GM11168 (cell line): ENCODE measurements at regions not wholly inside any gene's neighbourhood (a gene's known extent, or its start where the extent isn't known, plus 50 kb on each side); places are given as distances from the start of the nearest gene placed in this dataset.

Source experiments
- in situ Hi-C: fragments of 300-500 bp; cut with MboI; formaldehyde crosslinking; loops from one replicate; pipeline ENCODE4 v1.12.0; 2022; ENCODE audit warnings: low sequenced_read_pairs; ENCODE audit not compliant: unreplicated experiment

GRCh38 chr16:9534759-9535158 lies 443.3 kb downstream of the HAPSTR1 start:
- in situ Hi-C loops, result no loop called here

GRCh38 chr16:9536905-9537304 lies 445.5 kb downstream of the HAPSTR1 start:
- in situ Hi-C loops, result no loop called here

GRCh38 chr16:9539346-9539745 lies 447.9 kb downstream of the HAPSTR1 start:
- in situ Hi-C loops, result no loop called here

- in situ Hi-C loops, result no loop called here
Observed at GRCh38 chr16:9541723-9542122, 450.3 kb downstream of the HAPSTR1 start.

GRCh38 chr16:9542165-9542755 lies 450.8 kb downstream of the HAPSTR1 start:
- in situ Hi-C loops, result no loop called here

- in situ Hi-C loops, result no loop called here
Observed at GRCh38 chr16:9545522-9546437, 454.3 kb downstream of the HAPSTR1 start.

- in situ Hi-C loops, result no loop called here
Observed at GRCh38 chr16:9546438-9546786, 455.0 kb downstream of the HAPSTR1 start.

GRCh38 chr16:9549487-9549886 lies 458.0 kb downstream of the HAPSTR1 start:
- in situ Hi-C loops, result no loop called here

GRCh38 chr16:9555051-9555450 lies 463.6 kb downstream of the HAPSTR1 start:
- in situ Hi-C loops, result no loop called here

GRCh38 chr16:9556949-9557665 lies 465.7 kb downstream of the HAPSTR1 start:
- in situ Hi-C loops, result no loop called here

GRCh38 chr16:9557713-9558112 lies 466.3 kb downstream of the HAPSTR1 start:
- in situ Hi-C loops, result no loop called here

- in situ Hi-C loops, result no loop called here
Observed at GRCh38 chr16:9566099-9566498, 474.7 kb downstream of the HAPSTR1 start.

GRCh38 chr16:9567666-9568065 lies 476.2 kb downstream of the HAPSTR1 start:
- in situ Hi-C loops, result no loop called here

- in situ Hi-C loops, result no loop called here
Observed at GRCh38 chr16:9568261-9568660, 476.8 kb downstream of the HAPSTR1 start.

GRCh38 chr16:9570521-9570920 lies 479.1 kb downstream of the HAPSTR1 start:
- in situ Hi-C loops, result no loop called here

GRCh38 chr16:9578459-9578858 lies 487.0 kb downstream of the HAPSTR1 start:
- in situ Hi-C loops, result no loop called here

GRCh38 chr16:9580025-9580424 lies 488.6 kb downstream of the HAPSTR1 start:
- in situ Hi-C loops, result no loop called here

GRCh38 chr16:9593440-9593839 lies 502.0 kb downstream of the HAPSTR1 start:
- in situ Hi-C loops, result no loop called here

- in situ Hi-C loops, result no loop called here
Observed at GRCh38 chr16:9594047-9594446, 502.6 kb downstream of the HAPSTR1 start.

- in situ Hi-C loops, result no loop called here
Observed at GRCh38 chr16:9594946-9595345, 503.5 kb downstream of the HAPSTR1 start.

GRCh38 chr16:9595393-9595792 lies 503.9 kb downstream of the HAPSTR1 start:
- in situ Hi-C loops, result no loop called here
